ENCODE measurements at regions not wholly inside any gene's neighbourhood (a gene's known extent, or its start where the extent isn't known, plus 50 kb on each side); places are given as distances from the start of the nearest gene placed in this dataset.

DNA sequence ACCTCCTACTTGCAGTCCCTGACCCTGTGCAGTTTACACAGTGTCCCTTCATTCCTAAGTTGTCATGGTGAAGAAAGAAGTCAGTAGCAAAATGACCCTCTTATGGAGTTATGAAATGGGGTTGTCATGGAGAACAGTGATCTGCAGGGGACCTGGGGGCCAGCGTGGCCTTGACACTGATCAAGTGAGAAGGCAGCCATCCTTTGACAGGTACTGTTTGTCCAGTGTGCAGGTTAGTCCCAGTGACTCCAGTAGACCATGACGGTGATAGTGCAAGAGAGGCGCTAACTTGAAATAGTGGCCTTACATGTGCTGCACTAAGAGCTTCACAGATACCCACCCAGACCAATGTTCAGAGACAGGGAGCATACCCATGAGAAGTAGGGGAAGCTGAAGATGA is 87.9 kb downstream of the IL12A start:
- no peak overlapping the region for H3K4me3 ChIP-seq (ENCODE audit: control insufficient read depth, low read depth, low read length)
- DNase-seq (ENCODE audit: low read depth), result no peak
- TF ChIP-seq, protein P1, sequence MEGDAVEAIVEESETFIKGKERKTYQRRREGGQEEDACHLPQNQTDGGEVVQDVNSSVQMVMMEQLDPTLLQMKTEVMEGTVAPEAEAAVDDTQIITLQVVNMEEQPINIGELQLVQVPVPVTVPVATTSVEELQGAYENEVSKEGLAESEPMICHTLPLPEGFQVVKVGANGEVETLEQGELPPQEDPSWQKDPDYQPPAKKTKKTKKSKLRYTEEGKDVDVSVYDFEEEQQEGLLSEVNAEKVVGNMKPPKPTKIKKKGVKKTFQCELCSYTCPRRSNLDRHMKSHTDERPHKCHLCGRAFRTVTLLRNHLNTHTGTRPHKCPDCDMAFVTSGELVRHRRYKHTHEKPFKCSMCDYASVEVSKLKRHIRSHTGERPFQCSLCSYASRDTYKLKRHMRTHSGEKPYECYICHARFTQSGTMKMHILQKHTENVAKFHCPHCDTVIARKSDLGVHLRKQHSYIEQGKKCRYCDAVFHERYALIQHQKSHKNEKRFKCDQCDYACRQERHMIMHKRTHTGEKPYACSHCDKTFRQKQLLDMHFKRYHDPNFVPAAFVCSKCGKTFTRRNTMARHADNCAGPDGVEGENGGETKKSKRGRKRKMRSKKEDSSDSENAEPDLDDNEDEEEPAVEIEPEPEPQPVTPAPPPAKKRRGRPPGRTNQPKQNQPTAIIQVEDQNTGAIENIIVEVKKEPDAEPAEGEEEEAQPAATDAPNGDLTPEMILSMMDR (conservative IDR thresholded peaks at IDR 0.05; ENCODE audit: control insufficient read depth, insufficient read depth, low read depth, low read length), result no peak

DNA sequence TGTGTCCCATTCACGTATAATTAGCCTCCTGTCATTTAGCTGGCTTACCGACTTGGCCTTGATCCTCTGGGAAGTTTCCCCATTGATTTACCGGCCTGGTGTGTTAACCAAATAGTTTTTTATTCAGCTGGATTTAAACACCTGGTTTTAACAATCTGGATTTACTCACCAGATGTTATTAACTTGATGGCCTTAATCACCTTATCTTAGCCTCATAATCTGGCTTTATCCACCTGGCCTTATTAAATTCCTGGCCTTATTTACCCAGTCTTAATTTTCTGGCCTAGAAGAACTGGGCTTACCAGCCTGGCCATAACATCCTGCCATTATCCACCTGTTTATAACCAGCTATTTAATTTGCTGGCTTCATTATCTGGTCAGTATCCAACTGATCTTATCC is 89.9 kb downstream of the IL12A start:
- H3K4me3 ChIP-seq (ENCODE audit: control insufficient read depth, low read depth, low read length), result no peak overlapping the region
- TF ChIP-seq, protein P1 (conservative IDR thresholded peaks at IDR 0.05; ENCODE audit: control insufficient read depth, insufficient read depth, low read depth, low read length), result no peak
- no peak for DNase-seq (ENCODE audit: low read depth)

DNA sequence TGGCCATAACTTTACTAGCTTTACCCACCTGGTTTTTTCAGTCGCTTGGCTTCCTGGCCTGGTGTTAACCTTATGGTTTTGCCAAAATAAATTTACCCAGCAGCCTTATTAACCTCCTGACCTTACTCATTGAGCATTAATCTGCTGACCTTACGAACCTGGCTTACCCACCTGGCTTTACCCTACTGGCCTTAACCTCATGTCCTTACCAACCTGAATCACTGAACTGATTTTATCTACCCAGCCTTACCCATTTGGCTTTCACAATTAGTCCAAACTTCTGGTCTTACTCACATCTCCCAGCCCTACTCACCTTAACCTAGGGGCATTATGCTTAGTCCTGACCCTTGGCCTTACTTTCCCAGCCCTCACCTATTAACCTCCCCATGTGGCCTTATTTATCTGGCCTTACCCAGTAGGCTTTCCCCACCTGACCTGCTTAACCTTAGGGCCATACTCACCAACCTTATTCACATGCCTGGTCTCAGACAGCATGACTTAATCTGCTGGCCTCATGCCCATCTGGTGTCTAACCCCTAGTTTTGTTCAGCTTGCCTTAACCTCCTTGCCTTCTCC is 93.4 kb downstream of the IL12A start:
- H3K4me3 ChIP-seq (ENCODE audit: control insufficient read depth, low read depth, low read length), result no peak overlapping the region
- TF ChIP-seq, protein P1 (conservative IDR thresholded peaks at IDR 0.05; ENCODE audit: control insufficient read depth, insufficient read depth, low read depth, low read length), result no peak
- no peak for DNase-seq (ENCODE audit: low read depth)

DNA sequence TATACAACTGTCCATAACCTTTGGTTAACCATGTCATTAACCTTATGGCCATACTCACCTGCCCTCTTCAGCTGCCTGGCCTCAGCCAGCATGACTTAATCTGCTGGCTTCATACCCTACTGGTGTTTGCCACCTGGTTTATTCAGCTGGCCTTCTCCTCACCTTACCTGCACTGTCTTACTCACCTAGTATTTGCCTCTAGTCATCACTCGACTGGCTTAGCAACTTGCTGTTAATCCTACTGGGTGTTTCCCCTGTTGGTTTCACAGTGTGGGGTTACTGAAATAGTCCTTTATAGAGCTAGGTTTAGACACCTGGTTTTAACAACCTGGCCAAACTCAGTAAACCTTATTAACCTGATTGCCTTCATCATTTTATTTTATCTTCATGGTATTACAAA is 96.4 kb downstream of the IL12A start:
- TF ChIP-seq, protein P1 (conservative IDR thresholded peaks at IDR 0.05; ENCODE audit: control insufficient read depth, insufficient read depth, low read depth, low read length), result no peak
- H3K4me3 ChIP-seq (ENCODE audit: control insufficient read depth, low read depth, low read length), result no peak overlapping the region
- DNase-seq (ENCODE audit: low read depth), result no peak

DNA sequence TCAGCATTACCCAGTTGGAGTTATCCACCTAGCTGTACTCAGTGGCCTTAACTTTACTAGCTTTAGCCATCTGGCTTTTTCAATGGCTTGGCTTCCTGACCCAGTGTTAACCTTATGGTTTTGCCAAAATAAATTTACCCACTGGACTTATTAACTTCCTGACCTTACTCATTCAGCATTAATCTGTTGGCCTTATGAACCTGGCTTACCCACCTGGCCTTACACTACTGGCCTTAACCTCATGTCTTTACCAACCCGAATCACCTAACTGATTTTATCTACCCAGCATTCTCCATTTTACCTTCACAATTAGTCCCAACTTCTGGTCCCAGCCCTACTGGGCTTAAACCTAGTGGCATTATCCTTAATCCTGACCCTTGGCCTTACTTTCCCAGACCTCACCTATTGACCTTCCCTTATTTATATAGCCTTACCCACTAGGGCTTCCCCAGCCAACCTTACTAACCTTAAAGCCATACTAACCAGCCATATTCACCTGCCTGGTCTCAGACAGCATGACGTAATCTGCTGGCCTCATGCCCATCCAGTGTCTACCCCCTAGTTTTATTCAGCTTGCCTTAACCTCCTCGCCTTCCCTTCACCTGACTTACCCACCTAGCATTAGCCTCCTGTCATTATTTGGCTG is 100.0 kb downstream of the IL12A start:
- TF ChIP-seq, protein P1 (conservative IDR thresholded peaks at IDR 0.05; ENCODE audit: control insufficient read depth, insufficient read depth, low read depth, low read length), result no peak
- no peak for DNase-seq (ENCODE audit: low read depth)
- H3K4me3 ChIP-seq (ENCODE audit: control insufficient read depth, low read depth, low read length), result no peak overlapping the region

DNA sequence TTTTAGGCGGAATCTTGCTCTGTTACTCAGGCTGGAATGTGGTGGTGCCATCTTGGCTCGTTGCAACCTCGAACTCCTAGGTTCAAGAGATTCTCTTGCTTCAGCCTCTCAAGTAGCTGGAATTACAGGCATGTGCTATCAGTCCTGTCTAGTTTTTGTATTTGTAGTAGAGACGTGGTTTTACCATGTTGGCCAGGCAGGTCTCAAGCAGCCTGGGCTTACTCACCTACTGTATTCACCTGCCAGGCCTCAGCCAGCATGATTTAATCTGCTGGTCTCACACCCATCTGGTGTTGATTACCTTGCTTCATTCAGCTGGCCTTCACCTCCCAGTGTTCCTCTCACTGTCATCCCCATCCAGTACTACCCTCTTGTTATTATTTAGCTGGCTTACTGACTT is 102.0 kb downstream of the IL12A start:
- no peak for DNase-seq (ENCODE audit: low read depth)
- TF ChIP-seq, protein P1 (conservative IDR thresholded peaks at IDR 0.05; ENCODE audit: control insufficient read depth, insufficient read depth, low read depth, low read length), result no peak
- no peak overlapping the region for H3K4me3 ChIP-seq (ENCODE audit: control insufficient read depth, low read depth, low read length)

All from fibroblast of mammary gland (primary cell).